ENCODE measurements at regions not wholly inside any gene's neighbourhood (a gene's known extent, or its start where the extent isn't known, plus 50 kb on each side); places are given as distances from the start of the nearest gene placed in this dataset.
A peak's percentile ranks its signal among the peaks of the same experiment; 100 is the strongest.
"Not testable (repeated sequence)": the region's sequence is repeated elsewhere in the genome, so short reads cannot be mapped to it uniquely, and the experiment has no call there.

DNA sequence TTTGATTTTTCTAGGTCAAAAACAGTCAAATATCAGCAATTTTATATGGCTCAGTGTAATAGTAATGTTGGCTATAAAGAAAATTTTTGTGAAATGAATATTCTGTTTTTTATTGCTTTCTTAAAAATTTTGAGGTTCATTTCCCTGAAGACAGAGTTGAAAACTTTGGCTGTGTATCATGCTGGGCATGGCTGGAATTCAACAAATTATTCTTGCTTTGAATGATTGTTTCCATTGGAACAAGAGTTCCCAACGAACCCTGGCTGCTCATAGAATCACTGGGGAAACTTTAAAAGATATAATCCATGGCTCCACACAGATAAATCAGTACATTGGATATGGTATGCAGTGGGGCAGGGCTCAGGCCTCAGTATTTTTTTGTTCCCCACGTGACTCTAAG lies 118.6 kb downstream of the PLCE1 start:
- Histone ChIP-seq H3K4me1 (ENCODE audit: control insufficient read depth, insufficient read depth, low read length) (no peaks in the 10 kb centered on the region), H3K27me3 (ENCODE audit: control insufficient read depth, insufficient read depth, low read length) (no peaks in the 10 kb centered on the region), H3K36me3 (ENCODE audit: control insufficient read depth, insufficient read depth, low read length) (no peaks in the 10 kb centered on the region), H3K9ac (ENCODE audit: low read length) (no peak overlapping the region), H3K27ac (ENCODE audit: low read depth, low read length) (no peak overlapping the region), H3K4me3 (ENCODE audit: low read length) (no peak overlapping the region)

- no peak overlapping the region for H3K27ac ChIP-seq (ENCODE audit: low read depth, low read length)
- H3K9ac ChIP-seq (ENCODE audit: low read length): no peak overlapping the region
- no peaks in the 10 kb centered on the region for H3K4me1 ChIP-seq (ENCODE audit: control insufficient read depth, insufficient read depth, low read length)
- H3K4me3 ChIP-seq (ENCODE audit: low read length): no peak overlapping the region
- no peaks in the 10 kb centered on the region for H3K27me3 ChIP-seq (ENCODE audit: control insufficient read depth, insufficient read depth, low read length)
- H3K36me3 ChIP-seq (ENCODE audit: control insufficient read depth, insufficient read depth, low read length): no peaks in the 10 kb centered on the region
These were observed 122.0 kb downstream of the PLCE1 start for GRCh38 chr10:94115725-94116124.

- no peak overlapping the region for H3K9ac ChIP-seq (ENCODE audit: low read length)
- H3K4me1 ChIP-seq (ENCODE audit: control insufficient read depth, insufficient read depth, low read length): no peaks in the 10 kb centered on the region
- no peaks in the 10 kb centered on the region for H3K27me3 ChIP-seq (ENCODE audit: control insufficient read depth, insufficient read depth, low read length)
- no peak overlapping the region for H3K4me3 ChIP-seq (ENCODE audit: low read length)
- no peaks in the 10 kb centered on the region for H3K36me3 ChIP-seq (ENCODE audit: control insufficient read depth, insufficient read depth, low read length)
- no peak overlapping the region for H3K27ac ChIP-seq (ENCODE audit: low read depth, low read length)
These were observed 123.1 kb downstream of the PLCE1 start for GRCh38 chr10:94116848-94117247.

- H3K27me3 ChIP-seq (ENCODE audit: control insufficient read depth, insufficient read depth, low read length): no peaks in the 10 kb centered on the region
- no peak overlapping the region for H3K27ac ChIP-seq (ENCODE audit: low read depth, low read length)
- H3K9ac ChIP-seq (ENCODE audit: low read length): no peak overlapping the region
- H3K4me3 ChIP-seq (ENCODE audit: low read length): no peak overlapping the region
- peaks cover 4% of the 10 kb centered on the region for H3K4me1 ChIP-seq (ENCODE audit: control insufficient read depth, insufficient read depth, low read length)
- no peaks in the 10 kb centered on the region for H3K36me3 ChIP-seq (ENCODE audit: control insufficient read depth, insufficient read depth, low read length)
These were observed 128.5 kb downstream of the PLCE1 start for GRCh38 chr10:94122211-94122610.

GRCh38 chr10:94123258-94123995 lies 129.7 kb downstream of the PLCE1 start:
- peaks cover 4% of the 10 kb centered on the region for H3K4me1 ChIP-seq (ENCODE audit: control insufficient read depth, insufficient read depth, low read length)
- no peak overlapping the region for H3K4me3 ChIP-seq (ENCODE audit: low read length)

DNA sequence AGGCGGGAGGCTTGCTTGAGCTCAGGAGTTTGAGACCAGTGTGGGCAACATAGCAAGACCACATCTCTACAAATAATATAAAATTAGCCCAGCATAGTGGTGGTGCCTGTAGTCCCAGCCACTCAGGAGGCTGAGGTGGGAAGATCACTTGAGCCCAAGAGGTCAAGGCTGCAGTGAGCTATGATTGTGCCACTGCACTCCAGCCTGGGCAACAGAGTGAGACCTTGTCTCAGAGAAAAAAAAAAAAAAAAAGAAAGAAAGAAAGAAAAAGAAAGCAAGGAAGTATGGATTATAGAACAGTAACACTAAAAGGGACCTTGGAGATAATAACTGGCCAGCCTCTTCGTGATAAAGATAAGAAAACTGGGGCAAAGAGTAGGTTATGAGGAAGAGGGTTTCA lies 130.4 kb downstream of the PLCE1 start:
- H3K4me3 ChIP-seq (ENCODE audit: low read length); H3K27ac ChIP-seq (ENCODE audit: low read depth, low read length); H3K27me3 ChIP-seq (ENCODE audit: control insufficient read depth, insufficient read depth, low read length); H3K9ac ChIP-seq (ENCODE audit: low read length); H3K36me3 ChIP-seq (ENCODE audit: control insufficient read depth, insufficient read depth, low read length); H3K4me1 ChIP-seq (ENCODE audit: control insufficient read depth, insufficient read depth, low read length): not testable (repeated sequence)

More at GRCh38 chr10:94123258-94123995, 129.7 kb downstream of the PLCE1 start:
- no peaks in the 10 kb centered on the region for H3K27me3 ChIP-seq (ENCODE audit: control insufficient read depth, insufficient read depth, low read length)
- H3K9ac ChIP-seq (ENCODE audit: low read length): no peak overlapping the region
- no peaks in the 10 kb centered on the region for H3K36me3 ChIP-seq (ENCODE audit: control insufficient read depth, insufficient read depth, low read length)
- no peak overlapping the region for H3K27ac ChIP-seq (ENCODE audit: low read depth, low read length)

GRCh38 chr10:94125268-94125667 lies 131.5 kb downstream of the PLCE1 start:
- H3K27ac ChIP-seq (ENCODE audit: low read depth, low read length); H3K36me3 ChIP-seq (ENCODE audit: control insufficient read depth, insufficient read depth, low read length); H3K27me3 ChIP-seq (ENCODE audit: control insufficient read depth, insufficient read depth, low read length); H3K9ac ChIP-seq (ENCODE audit: low read length); H3K4me3 ChIP-seq (ENCODE audit: low read length); H3K4me1 ChIP-seq (ENCODE audit: control insufficient read depth, insufficient read depth, low read length): not testable (repeated sequence)

DNA sequence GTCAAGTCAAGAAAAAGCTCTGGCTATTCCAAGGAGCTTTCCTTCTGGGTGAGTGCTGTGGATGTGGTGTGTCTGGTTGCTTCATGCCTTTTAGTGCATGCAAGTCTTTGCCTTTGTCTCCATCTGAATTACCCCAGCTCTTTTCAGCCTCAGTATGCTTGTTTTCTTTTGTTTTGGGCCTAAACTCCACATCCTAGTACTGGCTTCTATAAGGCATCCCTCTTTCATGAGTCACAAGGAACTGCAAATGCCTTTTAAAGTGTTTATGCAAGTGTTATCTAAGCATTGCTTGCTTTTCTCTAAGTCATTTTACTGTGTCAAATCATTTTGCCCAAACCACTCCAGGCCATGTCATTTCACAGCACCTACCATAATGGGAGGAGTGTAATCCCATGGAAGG lies 132.1 kb downstream of the PLCE1 start:
- H3K9ac ChIP-seq (ENCODE audit: low read length): no peak overlapping the region
- no peak overlapping the region for H3K27ac ChIP-seq (ENCODE audit: low read depth, low read length)
- H3K36me3 ChIP-seq (ENCODE audit: control insufficient read depth, insufficient read depth, low read length): no peaks in the 10 kb centered on the region
- H3K27me3 ChIP-seq (ENCODE audit: control insufficient read depth, insufficient read depth, low read length): no peaks in the 10 kb centered on the region
- H3K4me3 ChIP-seq (ENCODE audit: low read length): no peak overlapping the region
- peaks cover 7% of the 10 kb centered on the region for H3K4me1 ChIP-seq (ENCODE audit: control insufficient read depth, insufficient read depth, low read length)

- Histone ChIP-seq H3K27ac (ENCODE audit: low read depth, low read length) (no peak overlapping the region), H3K4me1 (ENCODE audit: control insufficient read depth, insufficient read depth, low read length) (peaks cover 13% of the 10 kb centered on the region), H3K9ac (ENCODE audit: low read length) (no peak overlapping the region)
These were observed 135.8 kb downstream of the PLCE1 start for GRCh38 chr10:94129393-94130130.

DNA sequence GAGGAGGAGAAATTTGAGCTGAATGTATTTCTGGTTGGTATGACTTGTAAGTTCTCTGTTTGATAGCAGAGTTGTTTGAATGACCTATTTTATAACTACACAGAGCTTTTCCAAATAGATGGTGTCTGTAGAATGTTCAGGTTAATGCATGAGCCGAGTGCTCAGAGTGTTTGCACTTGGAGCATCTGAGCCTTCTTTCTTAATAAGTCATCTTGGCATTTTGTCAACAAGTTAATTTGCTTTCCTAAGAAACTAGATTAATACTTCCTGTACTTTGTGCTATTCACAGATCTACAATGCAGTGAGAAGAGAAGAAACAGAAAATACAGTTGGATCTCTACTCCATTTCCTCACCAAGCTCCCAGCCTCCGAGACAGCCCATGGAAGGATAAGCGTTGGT lies 138.2 kb downstream of the PLCE1 start:
- H3K4me1 ChIP-seq (ENCODE audit: control insufficient read depth, insufficient read depth, low read length): peaks cover 13% of the 10 kb centered on the region

More at GRCh38 chr10:94129393-94130130, 135.8 kb downstream of the PLCE1 start:
- H3K4me3 ChIP-seq (ENCODE audit: low read length): no peak overlapping the region
- H3K36me3 ChIP-seq (ENCODE audit: control insufficient read depth, insufficient read depth, low read length): no peaks in the 10 kb centered on the region
- H3K27me3 ChIP-seq (ENCODE audit: control insufficient read depth, insufficient read depth, low read length): no peaks in the 10 kb centered on the region

GRCh38 chr10:94133239-94133638 lies 139.5 kb downstream of the PLCE1 start:
- no peak overlapping the region for H3K4me3 ChIP-seq (ENCODE audit: low read length)
- no peak overlapping the region for H3K9ac ChIP-seq (ENCODE audit: low read length)
- H3K27me3 ChIP-seq (ENCODE audit: control insufficient read depth, insufficient read depth, low read length): no peaks in the 10 kb centered on the region
- peaks cover 13% of the 10 kb centered on the region for H3K4me1 ChIP-seq (ENCODE audit: control insufficient read depth, insufficient read depth, low read length)
- H3K27ac ChIP-seq (ENCODE audit: low read depth, low read length): no peak overlapping the region
- no peaks in the 10 kb centered on the region for H3K36me3 ChIP-seq (ENCODE audit: control insufficient read depth, insufficient read depth, low read length)

More for the DNA sequence above, 138.2 kb downstream of the PLCE1 start:
- Histone ChIP-seq H3K27ac (ENCODE audit: low read depth, low read length) (peak overlapping the region; percentile 17), H3K4me3 (ENCODE audit: low read length) (no peak overlapping the region), H3K9ac (ENCODE audit: low read length) (no peak overlapping the region), H3K27me3 (ENCODE audit: control insufficient read depth, insufficient read depth, low read length) (no peaks in the 10 kb centered on the region), H3K36me3 (ENCODE audit: control insufficient read depth, insufficient read depth, low read length) (no peaks in the 10 kb centered on the region)

- Histone ChIP-seq H3K27me3 (ENCODE audit: control insufficient read depth, insufficient read depth, low read length) (no peaks in the 10 kb centered on the region), H3K36me3 (ENCODE audit: control insufficient read depth, insufficient read depth, low read length) (no peaks in the 10 kb centered on the region), H3K4me3 (ENCODE audit: low read length) (no peak overlapping the region), H3K9ac (ENCODE audit: low read length) (no peak overlapping the region), H3K4me1 (ENCODE audit: control insufficient read depth, insufficient read depth, low read length) (no peaks in the 10 kb centered on the region), H3K27ac (ENCODE audit: low read depth, low read length) (no peak overlapping the region)
These were observed 144.0 kb downstream of the PLCE1 start for GRCh38 chr10:94137747-94138146.

GRCh38 chr10:94138391-94138790 lies 144.7 kb downstream of the PLCE1 start:
- Histone ChIP-seq H3K4me3 (ENCODE audit: low read length) (no peak overlapping the region), H3K36me3 (ENCODE audit: control insufficient read depth, insufficient read depth, low read length) (no peaks in the 10 kb centered on the region), H3K4me1 (ENCODE audit: control insufficient read depth, insufficient read depth, low read length) (no peaks in the 10 kb centered on the region), H3K27me3 (ENCODE audit: control insufficient read depth, insufficient read depth, low read length) (no peaks in the 10 kb centered on the region), H3K27ac (ENCODE audit: low read depth, low read length) (no peak overlapping the region), H3K9ac (ENCODE audit: low read length) (no peak overlapping the region)
